ENCODE measurements at regions not wholly inside any gene's neighbourhood (a gene's known extent, or its start where the extent isn't known, plus 50 kb on each side); places are given as distances from the start of the nearest gene placed in this dataset.

GRCh38 chr20:9981829-9982228 is 53.0 kb upstream of the ANKEF1 start:
- DNase-seq = no peak

DNA sequence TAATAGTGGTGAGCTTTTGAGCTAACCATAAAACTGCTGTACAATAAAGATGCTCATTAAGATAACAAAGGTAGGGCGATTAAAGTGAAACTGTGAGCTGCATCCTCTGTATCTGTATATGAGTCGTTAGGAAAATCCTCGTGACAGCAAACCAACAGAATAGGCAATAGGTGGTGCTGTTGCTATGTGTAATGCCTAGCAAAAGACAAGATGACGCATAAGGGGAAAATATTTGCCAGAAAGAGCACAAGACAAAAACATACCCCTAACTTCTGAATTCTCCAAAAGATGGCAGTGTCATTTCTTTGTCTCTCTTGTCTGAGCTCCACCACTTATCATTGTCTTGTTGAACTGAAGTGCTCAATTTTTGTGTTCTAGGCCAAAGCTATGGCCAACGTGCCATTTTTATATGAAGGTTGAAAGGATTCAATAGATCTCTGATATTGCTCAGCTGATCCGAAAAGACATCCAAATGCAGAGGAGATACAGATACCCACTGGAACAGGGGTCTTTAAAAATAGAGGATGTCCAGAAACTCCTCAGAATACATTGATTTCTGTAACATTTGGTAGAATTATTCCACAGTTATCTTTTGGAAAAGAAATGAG is 56.3 kb upstream of the ANKEF1 start:
- peak; percentile 78 for DNase-seq

GRCh38 chr20:9977629-9978028 is 57.2 kb upstream of the ANKEF1 start:
- DNase-seq = no peak

DNA sequence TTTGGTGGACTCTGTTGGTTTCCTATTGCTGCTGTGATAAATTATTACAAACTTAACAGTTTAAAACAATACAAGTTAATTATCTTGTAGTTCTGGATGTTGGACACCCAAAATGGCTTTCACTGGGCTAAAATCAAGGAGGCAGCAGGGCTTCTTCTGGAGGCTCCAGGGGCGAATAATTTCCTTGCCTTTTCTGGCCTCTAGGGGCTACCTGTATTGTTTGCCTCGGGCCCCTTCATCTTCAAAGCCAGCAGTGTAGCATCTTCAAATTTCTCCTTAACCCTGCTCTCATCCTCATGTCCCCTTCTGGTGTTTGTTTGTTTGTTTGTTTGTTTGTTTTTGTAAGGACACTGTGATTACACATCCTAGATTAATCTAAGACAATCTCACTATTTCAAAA is 60.5 kb upstream of the ANKEF1 start:
- no peak for DNase-seq

DNA sequence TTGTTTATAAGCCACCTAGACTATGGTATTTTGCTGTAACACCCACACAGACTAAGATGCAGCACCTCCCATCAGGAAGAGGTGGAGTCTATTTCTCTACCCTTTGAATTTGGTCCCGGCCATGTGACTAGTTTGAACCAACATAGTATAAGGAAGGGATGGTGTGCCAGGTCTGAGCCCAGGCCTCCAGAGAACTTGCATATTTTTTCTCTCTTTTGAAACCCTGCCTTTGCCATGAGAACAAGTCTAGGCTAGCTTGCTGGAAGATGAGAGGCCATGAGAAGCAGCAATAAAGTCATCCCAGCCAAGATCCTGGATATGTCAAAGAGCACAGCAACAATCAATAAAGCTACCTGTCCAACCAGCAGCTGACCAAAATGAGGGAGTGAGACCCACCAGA is 63.0 kb upstream of the ANKEF1 start:
- no peak for DNase-seq

- no peak for DNase-seq
These were observed 65.2 kb upstream of the ANKEF1 start for GRCh38 chr20:9969626-9970025.

DNA sequence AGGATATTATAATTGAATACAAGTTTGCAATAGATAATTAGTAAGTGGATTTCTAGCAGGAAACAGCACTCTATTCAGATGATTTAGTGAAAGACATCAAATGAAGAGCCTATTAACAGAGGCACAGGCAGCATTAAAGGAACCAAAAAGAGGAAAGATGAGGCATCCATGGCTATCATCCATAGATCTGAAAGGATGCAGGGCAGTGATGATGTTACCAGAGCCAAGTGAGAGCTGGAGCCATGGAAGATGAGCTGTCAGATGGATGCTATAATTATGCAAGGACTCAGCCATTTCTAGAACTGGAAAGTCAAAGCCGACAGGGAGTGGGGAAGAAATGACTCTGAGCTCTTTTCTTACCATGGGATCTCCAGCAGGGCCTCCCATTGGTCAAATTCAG is 66.8 kb upstream of the ANKEF1 start:
- DNase-seq = no peak

- no peak for DNase-seq
These were observed 67.8 kb upstream of the ANKEF1 start for GRCh38 chr20:9966966-9967365.

DNA sequence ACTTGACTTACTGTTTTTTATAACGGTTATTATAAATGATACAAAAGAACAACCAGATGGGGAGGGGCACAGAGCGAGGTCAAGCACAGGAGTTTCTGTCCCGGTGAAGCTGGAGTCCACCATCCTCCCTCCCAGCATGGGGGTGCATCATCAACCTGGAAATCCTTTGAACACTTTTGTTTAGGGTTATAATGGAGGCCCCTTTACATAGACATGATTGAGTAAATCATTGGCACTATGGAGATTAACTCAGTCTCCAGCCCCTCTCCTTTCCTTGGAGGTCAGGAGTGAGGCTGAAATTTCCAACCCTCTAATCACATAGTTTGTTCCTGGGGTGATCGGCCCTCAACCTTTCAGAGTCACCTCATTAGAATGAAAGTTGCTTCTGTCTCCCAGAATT is 71.8 kb upstream of the ANKEF1 start:
- no peak for DNase-seq

DNA sequence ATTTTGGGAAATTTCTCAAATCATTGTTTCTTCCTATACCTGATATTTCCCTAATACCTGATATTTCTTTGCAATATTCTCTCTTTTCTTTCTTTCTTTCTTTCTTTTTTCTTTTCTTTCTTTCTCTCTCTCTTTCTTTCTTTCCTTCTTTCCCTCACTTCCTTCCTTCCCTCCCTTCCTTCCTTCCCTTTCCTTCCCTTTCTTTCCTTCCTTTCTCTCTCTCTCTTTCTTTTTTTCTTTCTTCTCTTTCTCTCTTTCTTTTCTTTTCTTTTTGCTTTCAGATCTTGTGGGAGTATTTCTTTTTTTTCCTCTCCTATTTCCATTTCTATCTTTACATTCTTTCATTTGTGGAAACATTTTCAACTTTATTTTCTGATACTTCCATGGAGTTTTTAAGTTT is 76.1 kb upstream of the ANKEF1 start:
- DNase-seq = no peak

GRCh38 chr20:9955646-9956045 is 79.1 kb upstream of the ANKEF1 start:
- no peak for DNase-seq

- no peak for DNase-seq
These were observed 85.2 kb upstream of the ANKEF1 start for GRCh38 chr20:9949563-9949962.

- no peak for DNase-seq
These were observed 89.4 kb upstream of the ANKEF1 start for GRCh38 chr20:9945408-9945807.

DNA sequence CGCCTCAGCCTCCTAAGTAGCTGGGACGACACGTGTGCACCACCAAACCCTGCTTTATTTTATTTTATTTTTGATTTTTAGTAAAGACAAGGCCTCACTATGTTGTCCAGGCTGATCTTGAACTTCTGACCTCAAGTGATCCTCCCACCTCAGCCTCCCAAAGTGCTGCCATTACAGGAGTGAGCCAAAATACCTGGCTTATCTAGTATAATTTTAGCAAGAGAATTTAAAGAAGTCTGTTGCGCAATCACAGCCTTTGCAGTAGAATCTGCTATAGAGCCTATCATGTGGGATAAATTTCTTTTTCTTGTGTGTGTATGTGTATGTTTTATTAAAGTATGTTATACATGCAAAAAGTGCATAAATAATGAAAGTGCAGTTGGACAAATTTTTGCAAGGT is 92.1 kb upstream of the ANKEF1 start:
- no peak for DNase-seq

DNA sequence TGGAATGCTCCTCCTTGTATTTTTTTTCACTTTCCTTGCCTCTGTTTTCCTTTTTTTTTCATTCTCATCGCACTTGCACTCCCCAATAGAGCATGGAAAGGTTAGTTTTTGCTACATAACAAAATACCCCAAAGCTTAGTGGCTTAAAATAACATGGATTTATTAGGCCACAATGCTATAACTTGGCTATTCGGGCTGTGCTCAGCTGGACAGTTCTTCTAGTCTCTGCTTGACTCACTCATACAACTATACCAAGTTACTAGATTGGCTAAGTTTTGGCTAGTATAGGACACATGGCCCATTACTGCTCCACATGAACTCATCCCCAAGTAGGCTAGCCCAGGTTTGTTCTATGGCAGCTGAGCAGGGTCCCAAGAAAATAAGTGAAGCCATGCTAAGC is 94.5 kb upstream of the ANKEF1 start:
- no peak for DNase-seq

- no peak for DNase-seq
These were observed 95.6 kb upstream of the ANKEF1 start for GRCh38 chr20:9939231-9939630.

DNA sequence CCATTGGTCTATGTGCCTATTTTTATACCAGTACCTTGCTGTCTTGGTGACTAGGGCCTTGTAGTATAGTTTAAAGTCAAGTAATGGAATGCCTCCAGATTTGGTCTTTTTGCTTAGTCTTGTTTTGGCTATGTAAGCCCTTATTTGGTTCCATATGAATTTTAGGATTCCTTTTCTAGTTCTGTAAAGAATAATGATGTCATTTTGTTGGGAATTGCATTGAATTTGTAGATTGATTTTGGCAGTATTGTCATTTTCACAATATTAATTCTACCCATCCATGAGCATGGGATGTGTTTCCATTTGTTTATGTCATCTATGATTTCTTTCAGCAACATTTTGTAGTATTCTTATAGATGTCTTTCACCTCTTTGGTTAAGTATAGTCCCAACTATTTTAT is 96.4 kb upstream of the PAK5 start:
- no peak for DNase-seq

- no peak for DNase-seq
These were observed 91.3 kb upstream of the PAK5 start for GRCh38 chr20:9930142-9930541.

DNA sequence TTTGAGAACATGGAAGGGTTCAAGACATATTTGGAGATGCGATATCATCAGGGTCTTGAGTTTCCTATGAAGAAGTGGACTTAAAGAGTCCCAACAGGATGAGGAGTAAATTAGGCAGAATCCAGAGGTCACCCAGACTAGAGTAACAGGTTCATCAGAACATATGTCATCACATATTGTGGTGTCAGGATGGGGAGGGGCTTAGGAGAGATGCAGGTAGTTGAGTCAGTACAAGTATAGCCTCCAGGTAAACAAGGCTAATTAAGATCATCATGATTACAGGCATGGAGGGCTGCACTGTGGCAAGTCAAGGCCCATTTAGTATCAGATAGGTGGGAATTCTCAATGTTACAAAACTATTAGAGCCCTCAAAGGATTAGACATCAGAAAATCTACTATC is 90.1 kb upstream of the PAK5 start:
- DNase-seq = no peak

DNA sequence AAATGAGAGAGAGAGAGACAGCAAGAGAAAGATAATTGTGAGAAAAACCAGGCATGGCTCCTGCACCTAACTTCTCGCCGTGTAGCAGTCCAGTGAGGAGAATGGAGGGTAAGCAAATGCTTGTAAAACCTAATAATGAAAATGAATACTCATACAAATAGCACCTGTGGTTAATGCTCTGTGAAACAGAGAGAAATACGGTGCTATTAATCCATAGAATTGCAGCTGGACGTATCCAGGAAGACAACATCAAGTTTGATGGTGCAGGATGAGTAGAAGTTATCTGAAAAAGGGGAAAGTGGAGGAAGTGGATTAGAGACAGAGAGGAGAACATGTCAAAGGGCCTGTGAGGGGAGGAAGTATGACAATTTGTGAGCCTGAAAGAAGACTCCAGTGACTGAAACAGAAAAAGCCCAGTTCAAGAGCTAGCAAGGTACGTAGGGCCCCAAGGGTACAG is 89.4 kb upstream of the PAK5 start:
- no peak for DNase-seq

- DNase-seq = no peak
These were observed 88.3 kb upstream of the PAK5 start for GRCh38 chr20:9927224-9927623.

- DNase-seq = no peak
These were observed 87.6 kb upstream of the PAK5 start for GRCh38 chr20:9926476-9926875.

GRCh38 chr20:9926007-9926406 is 87.1 kb upstream of the PAK5 start:
- DNase-seq = no peak

GRCh38 chr20:9923648-9924047 is 84.8 kb upstream of the PAK5 start:
- DNase-seq = no peak

GRCh38 chr20:9920866-9921265 is 82.0 kb upstream of the PAK5 start:
- DNase-seq = no peak
